Right lung (tissue), 2 donors: ENCODE measurements at regions not wholly inside any gene's neighbourhood (a gene's known extent, or its start where the extent isn't known, plus 50 kb on each side); places are given as distances from the start of the nearest gene placed in this dataset.

Experiments
- DNase-seq, 2 donors: peaks; one replicate each; pipeline ENCODE4 v3.0.0-alpha.2; 2013

DNA sequence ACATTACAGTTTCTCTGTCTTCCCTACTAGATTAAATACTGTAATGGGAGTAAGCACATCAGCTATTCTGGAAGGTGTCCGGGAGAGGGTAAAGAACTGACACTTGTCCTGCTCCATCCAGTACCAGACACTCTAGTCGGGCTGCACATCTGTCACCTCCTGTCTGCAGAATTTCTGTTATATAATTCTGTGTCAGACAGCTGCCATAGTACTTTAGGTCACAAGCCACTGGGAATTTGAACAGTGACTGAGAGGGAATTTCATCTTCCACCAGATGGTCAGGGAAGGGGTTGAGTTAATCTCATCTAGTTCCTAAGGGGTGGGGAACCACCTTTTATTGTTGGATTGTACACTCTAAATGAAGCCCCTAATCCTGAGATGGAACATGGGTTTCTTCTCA is 58.6 kb upstream of the NUDT7 start:
- no peak for DNase-seq

DNA sequence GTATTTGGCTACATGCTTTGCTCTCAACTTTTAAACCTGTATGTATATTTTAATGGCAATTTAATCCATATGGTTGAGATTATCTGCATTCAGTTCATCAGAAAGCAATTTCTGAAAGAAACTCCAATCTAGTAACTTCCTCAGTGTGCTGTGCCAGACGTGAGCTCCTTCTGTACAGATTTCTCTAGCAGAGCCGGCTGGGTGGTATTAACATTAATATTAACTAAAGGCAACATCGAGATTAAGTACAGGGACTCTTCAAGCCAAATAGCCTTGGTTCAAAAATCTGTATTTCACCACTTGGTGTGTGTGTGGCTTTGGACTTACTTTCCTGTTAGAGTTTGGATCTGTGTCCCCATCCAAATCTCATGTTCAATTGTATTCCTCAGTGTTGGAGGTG is 55.5 kb upstream of the NUDT7 start:
- no peak for DNase-seq

DNA sequence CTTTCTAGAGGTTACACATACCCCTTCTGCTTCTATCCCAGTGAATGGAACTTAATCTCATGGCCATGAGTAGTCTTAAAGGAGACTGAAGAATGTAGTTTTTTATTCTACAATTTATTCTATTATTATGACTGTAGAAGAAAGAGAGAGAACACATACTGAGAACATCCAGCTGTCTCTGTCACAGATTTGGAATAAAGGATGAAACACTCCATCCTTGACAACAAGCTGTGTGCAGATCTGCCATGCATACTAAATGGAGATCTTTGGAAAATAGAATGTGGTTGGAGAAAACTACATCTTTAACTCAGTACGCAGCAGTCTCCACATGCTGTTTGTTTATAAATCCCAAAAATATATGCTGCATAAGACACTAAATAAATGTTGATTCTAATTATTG is 54.1 kb upstream of the NUDT7 start:
- no peak for DNase-seq

DNA sequence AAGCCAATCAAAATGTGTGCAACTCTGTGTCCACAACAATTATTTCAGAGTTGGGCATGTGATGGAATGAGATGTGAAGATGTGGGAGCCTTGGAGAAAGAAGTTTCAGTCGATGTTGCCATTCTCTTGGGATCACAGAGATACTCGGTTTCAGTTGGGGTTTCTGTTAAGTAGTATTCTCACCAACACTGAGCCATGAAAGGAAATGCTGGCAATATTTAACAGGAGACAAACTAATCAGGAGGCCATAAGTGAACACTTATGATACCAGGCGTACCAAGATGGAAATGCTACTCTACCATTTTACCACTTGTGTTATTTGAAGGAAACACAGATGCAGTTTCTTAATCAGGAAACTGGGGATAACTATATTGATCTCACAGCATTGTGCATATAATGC is 53.3 kb upstream of the NUDT7 start:
- no peak for DNase-seq
